Hematopoietic multipotent progenitor cell treated with erythropoietin and hydrocortisone succinate and interleukin-3 and kit ligand, for 6 days (in vitro differentiated cells): ENCODE measurements at regions not wholly inside any gene's neighbourhood (a gene's known extent, or its start where the extent isn't known, plus 50 kb on each side); places are given as distances from the start of the nearest gene placed in this dataset.
A peak's percentile ranks its signal among the peaks of the same experiment; 100 is the strongest.

ENCODE experiments used
- DNase-seq: peaks from one replicate; pipeline ENCODE4 v3.0.0-alpha.2; 2015

DNA sequence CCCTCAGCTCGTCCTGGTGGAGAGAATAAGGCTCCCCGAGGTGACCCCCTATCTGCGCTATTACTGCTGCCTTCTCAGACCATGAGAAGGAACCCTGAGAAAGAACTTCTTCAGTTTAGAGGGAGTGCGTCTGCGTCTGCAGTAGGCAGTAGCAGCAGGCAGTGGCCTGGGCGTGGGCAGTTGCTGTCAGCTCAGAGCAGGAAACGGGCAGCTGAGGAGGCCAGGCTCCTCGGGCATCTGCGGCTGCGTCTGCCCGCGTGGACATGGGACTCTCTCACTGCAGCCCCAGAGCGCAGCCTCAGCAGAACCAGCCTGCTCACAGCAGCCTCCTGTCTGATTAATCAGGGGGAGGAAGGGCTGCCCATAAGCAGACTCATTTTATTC lies 49.8 kb upstream of the FCN1 start:
- no peak for DNase-seq

DNA sequence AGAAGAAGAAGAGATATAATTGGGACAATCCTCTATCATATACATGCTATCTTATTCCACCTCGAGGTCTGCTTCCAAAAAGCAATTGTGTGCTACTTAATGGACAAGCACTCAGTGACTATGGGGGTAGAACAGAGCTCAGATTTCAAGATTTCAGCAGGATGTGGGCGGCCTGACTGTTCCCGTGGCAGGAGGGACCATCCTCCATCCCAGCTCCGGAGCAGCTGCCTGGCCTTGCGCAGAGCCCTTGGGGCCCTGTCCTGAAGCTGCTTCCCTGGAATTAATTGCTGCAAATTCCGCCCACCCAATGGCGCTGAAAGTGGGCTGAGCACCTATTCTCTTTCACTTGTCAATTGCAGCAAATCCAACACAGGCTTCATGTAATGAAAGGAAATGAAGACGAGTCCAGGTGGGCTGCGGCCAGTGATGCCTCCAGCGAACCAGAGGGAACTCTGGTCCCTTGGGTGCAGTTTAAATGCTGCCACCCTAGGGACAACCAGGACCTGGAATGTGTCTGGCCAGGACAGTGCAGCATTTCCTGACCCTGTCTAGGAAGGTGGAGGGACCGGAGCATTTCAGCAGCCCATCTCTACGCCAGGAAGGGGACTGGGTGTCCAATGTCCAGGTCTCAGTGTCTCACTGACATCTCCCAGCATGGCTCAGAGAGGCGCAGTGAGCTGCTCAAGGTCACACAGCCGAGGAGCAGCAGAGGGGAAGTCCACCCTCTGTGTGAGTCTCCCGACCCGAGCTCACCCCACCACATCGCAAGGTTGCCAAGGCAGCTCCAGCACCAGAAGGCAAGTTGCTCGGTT lies 50.5 kb upstream of the FCN1 start:
- no peak for DNase-seq

DNA sequence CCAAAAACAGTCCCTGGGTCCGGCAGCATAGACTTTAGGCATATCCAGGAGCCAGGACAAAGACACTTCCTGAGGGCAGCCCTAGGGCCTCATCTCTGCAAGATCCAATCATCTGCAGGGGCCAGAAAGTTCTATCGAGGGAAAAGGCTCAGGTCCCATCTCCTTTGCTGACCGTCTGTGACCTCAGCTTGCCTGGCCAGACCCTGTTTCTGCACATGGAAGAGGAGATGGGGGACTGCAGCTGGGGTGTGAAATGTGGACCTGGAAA lies 51.0 kb upstream of the FCN1 start:
- no peak for DNase-seq

DNA sequence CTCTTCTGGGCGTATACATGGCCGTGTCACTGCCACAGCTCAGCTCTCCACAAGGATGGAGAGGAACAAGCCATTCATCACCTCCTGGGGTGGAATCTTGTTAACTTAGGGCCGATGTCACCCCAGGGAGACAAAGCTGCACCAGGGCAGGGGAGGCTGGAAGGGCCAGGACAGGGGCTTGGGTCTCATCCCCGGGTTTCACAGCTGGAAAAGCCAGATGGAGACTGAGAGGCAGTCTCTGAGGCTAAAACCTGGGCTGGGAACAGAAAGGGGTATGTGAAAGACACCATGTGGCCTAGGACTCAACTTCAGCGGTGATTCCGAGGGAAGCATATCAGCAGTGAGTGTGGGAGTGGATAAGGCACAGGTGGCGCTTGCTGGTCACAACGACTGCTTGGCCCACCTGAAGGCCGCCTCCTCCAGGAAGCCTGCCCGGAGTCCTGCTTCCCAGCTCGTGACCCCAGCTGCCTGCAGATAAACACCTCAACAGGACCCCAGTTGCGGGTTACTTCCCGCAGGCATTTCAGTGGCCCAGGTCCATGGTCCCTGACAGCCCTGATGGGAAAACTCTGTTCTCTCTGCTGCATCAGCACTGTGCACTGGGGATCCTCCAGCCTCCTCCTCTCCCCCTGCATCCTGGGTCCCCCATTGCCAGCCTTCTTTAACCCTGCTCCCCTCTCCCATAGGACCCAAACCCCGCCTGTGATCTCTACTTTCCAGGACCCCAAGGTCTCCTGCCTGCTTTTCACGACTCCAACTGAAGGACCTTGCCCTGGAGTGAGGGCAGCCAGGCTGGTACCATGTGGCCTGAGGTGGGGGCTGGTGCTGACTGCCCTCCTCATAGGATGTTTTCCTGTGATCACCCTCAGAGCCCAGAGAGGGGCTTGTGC lies 51.7 kb upstream of the FCN1 start:
- no peak for DNase-seq

DNA sequence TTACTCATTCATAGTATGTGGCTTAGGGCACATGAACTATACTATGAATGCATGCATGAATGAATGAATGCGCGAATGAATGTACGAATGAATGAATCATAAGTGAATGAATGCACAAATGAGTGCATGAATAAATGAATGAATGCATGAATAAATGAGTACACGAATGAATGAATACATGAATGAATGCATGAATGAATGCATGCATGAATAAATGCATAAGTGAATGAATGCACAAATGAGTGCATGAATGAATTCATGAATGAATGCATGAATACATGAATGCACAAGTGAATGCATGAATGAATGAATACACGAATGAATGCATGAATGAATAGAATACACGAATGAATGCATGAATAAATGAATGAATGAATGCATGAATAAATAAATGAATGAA lies 52.5 kb upstream of the FCN1 start:
- no peak for DNase-seq

DNA sequence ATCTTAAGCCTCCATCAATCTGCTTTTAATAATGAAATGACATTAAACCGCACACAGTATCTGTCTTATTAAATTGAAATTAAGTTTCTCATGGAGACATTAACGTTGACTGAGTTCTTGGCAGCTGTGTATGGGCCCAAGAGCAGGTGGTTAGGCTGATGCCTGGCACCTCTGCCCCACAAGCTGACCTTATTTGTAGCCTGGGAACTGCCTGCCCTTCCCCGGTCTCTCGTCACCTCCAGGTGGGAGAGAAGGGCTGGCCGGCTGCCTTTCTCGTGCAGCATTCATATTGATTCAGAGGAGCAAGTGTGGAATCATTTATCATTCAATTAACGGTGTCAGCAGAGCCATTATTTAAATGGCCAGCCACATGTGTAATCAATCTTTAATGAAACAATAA lies 53.0 kb upstream of the FCN1 start:
- no peak for DNase-seq

DNA sequence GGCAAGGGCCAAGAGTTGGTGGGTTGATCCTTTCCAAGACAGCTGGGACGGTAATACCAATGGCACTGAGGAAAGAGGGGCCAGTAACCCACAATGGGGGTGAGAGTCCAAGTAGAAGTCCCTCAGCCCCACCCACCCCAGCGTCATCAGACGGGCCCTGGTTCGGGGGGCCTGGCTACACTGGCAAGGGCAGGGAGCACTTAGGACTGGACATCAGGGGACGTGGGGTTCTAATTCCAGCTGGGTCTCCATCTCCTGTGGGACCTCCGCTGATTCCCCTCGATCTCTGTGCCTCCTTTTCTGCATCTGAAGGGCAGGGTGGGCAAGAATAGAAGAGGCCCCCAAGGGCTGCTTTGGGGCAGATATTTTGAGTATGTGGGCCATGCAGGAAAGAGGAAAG lies 53.5 kb upstream of the FCN1 start:
- no peak for DNase-seq

DNA sequence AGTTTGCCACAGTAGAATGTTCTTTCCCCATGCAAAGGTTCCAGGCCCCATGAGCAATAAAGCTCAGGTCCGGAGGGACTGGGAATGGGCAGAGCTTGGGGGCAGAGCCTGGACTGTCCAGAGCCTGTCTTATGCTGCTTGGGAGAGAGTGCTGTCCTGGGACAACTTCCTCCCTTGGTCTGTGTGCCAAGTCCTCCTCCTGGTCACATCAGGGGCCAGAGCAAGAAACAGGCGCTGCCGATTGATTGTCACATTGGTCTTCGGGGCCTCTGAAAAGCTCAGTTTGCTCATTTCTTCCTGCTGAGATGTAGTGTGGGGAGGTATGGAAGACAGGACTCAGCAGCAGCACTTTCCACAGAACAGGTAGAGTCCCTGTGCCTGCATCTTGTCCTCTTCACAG lies 54.0 kb upstream of the FCN1 start:
- DNase-seq = no peak

DNA sequence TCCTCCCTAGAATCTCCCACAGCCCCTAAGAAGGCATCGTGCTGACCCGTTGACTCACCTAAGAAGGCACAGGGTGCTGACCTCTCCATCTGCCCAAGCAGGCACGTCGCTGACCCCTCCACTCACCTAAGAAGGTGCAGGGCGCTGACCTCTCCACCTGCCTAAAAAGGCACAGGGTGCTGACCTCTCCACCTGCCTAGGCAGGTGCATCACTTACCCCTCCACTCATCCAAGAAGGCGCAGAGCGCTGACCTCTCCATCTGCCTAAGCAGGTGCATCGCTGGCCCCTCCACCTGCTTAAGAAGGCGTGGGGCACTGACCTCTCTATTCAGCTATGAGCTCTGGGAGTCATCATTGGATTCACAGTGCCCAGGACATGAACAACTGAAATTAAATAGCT lies 54.4 kb upstream of the FCN1 start:
- no peak for DNase-seq

DNA sequence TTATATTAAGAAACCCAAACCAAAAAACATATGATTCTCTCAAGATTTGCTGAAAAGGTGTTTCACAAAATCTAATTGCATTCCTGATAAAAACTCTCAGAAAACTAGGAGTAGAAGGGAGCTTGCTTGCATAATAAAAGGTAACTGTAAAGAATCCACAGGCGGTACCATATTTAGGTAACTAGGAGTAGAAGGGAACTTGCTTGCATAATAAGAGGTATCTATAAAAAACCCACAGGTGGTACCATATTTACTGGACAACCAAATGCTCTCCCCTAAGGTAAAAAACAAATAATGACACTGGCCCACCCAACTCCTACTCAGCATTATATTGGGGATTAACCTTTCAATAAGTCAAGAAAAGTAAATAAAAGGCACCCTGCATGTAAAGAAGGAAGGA lies 57.5 kb upstream of the FCN1 start:
- no peak for DNase-seq

DNA sequence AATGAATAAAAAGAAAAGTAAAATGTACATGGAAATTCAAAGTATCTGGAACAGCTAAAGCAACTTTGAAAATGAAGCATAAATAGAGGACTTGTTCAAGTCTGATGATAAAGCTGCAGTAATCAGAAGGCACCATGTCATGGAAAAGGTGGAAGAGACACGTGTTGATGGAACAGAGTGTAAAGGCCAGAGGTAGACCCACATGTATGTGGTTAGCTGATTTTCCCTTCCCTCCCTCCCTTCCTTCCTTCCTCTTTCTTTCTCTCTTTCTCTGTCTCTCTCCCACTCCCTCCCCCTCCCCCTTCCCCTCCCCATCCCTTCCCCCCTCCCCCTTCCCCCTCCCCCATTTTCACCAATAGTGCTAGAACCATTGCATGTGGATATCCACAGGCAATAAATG lies 58.7 kb upstream of the FCN1 start:
- DNase-seq = no peak

DNA sequence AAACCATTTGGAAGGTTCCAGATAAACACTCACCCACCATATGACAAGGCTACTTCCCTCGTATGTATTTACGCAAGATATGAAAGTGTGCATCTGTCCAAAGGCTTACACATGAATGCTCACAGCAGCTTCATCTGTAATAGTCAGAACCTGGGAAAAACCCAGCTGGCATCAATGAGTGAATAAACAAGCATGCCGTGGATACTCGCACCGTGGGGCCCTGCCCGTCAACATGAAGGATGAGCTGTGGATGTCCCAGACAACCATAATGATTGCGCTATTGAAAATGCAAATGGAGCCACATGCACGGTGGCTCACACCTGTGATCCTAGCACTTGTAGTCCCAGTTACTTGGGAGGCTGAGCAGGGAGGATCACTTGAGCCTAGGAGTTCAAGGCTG lies 60.6 kb upstream of the FCN1 start:
- DNase-seq = no peak

DNA sequence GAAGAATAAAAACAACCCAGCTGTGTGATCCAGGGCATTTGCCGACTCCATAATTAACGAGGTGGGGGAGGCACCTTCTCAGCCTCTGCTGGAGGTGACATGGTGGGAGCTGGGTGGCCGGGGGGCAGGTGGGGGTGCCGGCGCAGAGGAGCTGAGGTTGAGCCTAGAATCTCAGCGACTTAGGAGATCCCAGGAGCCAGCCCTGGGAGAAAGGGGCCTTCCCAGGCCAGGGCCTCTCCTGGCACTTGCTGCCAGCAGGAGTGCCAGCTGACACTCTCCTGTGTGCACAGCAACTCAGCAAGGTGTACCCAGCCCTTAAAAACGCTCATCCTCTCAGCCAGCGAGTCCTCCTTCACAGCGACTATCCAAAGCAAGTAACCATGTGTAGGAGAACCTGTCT lies 62.8 kb upstream of the FCN1 start:
- DNase-seq = no peak

DNA sequence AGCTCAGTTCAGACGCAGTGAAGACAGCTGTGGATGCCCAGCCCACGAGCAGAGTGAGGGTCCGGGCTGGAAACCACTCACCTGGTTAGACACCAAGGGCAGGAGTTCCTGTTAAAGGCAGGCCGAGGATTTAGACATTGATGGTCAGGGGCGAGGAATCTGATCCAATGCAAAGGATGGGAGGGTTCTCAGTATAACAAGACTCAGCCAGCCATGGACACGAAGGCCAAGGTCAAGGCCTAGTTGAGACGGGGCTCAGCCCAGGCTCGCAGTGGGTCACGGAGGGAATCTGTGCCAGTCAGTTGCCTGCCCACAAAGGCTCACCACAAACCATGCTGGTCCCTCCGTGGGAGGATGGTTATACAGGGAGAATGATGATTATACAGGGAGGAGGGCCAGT lies 63.3 kb upstream of the FCN1 start:
- DNase-seq = no peak

DNA sequence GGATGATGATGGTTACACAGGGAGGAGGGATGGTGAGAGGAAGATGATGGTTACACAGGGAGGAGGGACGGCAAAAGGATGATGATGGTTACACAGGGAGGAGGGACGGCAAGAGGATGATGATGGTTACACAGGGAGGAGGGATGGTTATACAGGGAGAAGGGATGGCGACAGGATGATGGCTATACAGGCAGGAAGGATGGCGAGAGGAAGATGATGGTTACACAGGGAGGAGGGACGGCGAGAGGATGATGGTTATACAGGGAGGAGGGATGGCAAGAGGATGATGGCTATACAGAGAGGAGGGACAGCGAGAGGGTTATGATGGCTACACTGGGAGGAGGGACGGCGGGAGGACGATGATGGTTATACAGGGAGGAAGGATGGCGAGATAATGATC lies 64.1 kb upstream of the FCN1 start:
- no peak for DNase-seq

DNA sequence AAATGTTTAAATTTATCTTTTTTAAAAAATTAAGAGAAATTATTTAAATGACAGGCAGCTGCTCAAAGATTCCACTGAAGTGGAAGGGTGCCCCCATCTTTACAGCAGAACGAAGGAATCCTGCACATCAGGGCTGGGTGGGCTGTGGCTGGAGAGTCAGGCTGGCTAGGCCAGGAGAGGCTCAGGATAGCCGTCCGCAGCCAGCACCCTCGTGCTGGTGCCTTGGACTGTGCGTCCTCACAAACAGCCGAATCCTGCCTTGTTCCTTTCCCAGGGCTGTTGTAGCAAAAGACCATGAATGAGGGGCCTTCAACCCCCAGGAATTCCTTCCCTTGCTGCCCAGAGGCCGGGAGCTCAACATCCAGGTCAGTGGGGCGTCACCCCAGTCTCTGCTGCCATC lies 64.6 kb upstream of the FCN1 start:
- DNase-seq = no peak

DNA sequence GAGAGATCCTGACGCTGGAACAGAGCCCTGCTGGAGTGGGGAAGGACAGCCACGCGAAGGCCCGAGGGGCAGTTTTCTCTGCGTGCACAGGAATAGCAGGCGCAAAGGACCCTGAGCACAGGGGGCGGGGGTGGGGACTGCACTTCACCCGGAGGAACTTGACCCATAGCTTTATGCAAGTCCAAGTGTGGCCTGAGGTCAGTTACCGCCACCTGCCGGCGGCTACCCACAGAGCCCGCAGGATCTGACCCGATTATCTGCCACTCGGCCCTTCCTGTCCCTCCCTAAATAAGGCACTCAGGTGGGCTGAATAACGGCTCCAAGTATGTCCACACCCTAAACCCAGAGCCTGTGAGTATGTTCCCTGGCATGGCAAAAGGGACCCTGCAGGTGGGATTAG lies 65.4 kb upstream of the FCN1 start:
- peak; percentile 23 for DNase-seq

DNA sequence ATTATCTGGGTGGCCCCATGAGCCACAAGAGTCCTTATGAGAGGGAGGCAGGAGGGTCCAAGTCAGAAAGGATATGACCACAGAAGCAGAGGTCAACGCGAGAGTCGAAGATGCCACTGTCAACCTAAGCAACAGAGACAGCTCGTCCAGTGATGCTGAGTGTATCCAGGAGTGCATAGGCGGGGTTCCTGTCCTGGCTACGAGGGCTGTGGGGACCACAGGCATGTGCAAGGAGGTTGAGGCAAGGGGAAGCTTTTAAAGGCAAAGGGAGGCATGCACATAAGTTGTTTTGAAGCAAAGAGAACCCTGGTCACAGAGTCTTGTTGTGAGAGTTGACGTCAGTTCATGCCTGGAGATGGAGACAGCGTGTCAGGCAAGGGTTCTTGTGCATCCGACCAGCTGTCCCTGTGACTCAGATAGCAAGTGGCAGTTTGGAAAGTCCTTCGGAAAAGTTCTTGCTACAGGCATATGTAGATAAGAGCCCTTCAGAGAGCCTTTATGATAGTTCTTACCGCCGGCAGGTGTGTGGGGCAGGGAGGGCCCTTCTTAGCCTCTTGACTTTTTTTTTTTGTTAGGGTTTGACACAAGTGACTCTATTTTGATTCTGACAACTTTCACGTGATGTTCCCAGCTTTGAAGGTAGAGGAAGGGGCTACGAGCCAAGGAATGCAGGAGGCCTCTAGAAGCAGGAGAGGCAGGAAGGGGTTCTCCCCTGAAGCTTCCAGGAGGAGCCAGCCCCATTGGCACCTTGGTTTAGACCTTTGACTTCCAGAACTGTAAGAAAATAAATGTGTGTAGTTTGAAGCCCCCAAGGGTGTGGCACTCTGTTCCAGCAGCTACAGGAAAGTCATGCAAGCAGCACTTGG lies 66.0 kb upstream of the FCN1 start:
- no peak for DNase-seq

DNA sequence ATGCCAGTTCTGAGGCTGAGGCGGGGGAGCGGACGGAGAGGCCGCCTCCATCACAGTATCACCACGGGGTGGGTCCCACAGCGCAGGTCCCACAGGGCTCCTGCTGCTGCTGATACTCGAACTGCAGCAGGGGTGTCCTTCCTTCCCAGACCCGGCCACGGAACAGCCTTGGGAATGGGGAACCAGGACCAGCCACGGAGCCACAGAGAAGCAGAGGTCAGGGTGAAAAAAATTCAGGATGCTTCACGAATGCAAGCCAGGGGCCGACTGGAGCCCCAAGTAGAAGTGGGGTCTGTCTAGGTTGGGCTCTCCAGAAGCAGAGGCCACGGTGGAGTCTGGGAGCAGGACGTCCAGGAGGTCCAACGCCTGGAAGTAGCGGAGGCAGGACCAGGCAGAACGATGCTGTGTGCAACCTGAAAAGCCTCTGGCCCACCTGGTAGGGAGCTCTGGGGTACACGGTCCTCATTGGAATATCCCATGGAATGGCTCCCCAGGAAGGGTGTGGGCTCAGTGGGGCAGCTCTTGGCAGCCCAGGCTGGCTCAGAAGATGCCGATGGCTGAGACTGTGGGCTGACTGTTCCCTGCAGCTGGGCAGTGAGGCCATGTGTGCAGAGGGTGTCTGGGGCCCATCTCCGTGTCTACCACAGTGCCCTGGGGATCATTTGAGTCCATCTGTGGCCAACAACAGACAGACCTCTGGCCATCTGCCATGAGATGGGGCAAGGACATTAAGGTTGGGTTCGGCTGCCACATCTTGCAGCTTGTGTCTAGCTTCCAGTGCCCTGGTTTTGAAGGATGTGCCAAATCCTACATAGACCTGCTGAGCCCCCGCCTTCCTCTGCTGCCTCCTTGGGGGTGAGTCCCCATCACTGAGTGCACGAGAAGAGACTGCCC lies 66.9 kb upstream of the FCN1 start:
- DNase-seq = no peak

DNA sequence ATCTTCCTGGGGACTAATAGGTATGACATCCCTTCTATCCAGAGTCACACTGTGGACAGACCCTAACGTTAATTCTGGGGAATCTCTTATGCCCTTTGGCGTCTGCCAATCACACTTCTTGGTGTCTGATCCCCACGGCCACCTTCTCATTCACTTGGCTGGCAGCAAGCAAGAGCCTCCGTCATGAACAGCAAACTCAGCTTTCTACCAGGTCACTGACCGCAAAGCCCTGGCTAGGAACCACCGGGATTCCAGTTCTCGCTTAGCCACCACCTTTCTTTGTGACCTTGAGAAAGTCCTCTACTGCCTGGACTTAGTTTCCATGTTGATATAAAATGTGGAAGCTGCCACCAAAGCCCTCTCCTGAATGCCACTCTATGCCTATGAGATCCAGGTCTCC lies 67.7 kb upstream of the FCN1 start:
- DNase-seq = no peak

DNA sequence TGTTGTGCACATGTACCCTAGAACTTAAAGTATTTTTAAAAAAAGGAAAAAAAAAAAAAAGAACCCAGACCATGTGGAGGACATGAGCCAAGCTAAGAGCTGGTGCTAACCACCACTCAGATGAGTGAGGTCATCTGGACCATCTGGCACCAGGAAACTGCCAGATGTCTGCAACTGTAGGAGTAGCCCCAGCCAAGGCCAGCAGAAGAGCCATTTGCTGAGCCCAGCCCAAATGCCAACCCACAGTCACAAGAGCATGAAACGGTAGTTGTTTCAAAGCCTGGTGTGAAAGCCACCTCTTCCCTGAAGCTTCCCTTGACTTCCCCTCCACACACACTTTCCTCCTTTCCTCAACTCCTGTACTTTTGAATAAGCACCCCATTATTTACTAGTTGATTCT lies 69.2 kb upstream of the FCN1 start:
- no peak for DNase-seq

DNA sequence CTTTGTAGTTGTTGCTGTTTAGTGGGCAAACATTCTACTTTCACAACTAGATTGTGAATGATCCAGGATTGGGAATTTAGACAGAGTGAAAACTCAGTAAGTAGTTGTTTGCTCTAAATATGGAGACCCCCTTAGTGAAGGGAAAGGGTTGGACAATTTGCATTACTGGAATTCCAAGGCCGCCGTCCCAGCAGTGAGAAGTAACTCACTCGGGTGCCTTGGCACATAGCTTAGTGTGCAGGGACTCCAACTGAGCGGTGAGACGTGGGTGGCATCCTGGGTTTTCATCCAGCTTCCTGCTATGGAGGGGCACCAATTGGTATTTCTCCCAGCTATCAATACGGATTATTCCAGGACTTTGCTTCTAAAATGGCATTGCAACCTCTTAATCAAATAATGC lies 69.7 kb upstream of the FCN1 start:
- DNase-seq = no peak
